ENCODE measurements at regions not wholly inside any gene's neighbourhood (a gene's known extent, or its start where the extent isn't known, plus 50 kb on each side); places are given as distances from the start of the nearest gene placed in this dataset.
"Not testable (repeated sequence)": the region's sequence is repeated elsewhere in the genome, so short reads cannot be mapped to it uniquely, and the experiment has no call there.

DNA sequence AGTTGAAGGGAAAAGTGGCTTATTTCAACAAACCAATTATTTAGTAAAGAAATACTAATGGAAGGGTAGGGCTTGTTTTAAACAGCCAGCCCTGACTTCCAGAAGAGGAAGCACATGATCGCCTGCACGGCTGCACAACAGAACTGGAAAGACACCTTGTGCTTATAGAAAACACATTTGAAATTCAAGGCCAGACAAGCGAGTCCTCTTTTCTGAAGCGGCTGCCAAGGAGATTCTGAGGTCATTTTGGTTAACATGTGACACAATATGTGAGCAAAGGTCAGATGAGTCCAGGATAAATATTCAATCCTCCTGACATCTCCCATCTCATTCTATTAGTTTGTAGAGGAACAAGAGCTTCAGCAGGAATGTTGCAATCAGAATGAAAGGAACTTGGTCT, 461.4 kb upstream of the ST8SIA4 start:
- DNase-seq (ENCODE audit: low read depth): no peak

DNA sequence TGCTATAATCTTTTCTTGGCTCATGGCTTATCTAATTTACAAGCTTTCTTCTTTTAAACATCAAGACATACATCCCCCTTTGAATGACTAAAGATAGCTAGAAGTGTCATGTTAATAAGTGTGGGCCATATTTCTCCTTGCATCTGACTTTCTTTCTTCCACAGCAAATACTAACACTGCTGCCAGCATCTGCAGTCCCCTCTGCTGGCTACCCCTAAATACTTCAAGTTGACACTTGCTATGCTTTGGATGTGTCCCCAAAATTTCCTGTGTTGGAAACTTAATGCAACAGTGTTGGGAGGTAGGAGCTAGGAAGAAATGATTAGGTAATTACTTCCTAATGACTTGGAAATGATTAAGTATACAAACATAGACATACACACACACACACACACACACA, 459.0 kb upstream of the ST8SIA4 start:
- DNase-seq (ENCODE audit: low read depth): no peak

DNA sequence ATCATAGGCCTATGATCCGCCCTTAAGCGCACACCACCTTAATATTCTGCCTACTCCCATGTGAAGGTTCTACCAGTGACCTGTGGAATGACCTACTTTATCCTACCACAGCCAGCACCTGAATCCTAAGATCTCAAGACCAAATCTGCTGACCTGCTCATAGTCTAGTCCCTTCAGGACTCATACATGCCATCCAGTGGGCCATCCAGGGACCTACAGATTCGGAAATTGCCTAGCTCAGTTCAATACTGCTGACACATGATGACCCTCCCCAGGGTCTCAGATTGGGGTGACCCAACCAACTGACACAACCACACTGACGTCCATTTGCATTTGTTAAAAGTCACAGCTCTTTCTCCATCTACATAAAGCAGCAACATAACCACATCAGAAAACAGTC, 443.8 kb upstream of the ST8SIA4 start:
- DNase-seq (ENCODE audit: low read depth): no peak

DNA sequence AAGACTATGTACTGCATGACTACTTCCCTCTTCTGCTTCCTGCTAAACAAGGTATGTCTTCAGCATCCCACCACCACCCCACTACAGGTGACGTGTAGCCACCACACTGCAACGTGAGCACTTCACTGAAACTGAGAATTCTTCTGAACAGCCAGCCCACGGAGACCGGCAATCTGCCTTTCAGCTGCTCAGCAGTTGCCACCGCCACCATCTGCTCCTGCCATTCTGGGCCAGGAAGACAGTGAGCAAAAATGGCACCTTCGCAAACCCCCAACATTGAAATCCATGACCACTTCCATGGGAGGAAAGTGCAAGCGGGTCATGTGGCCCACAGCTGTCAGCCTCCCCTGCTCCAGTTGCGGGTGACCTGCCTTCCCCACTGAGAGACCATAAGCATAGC, 443.4 kb upstream of the ST8SIA4 start:
- DNase-seq (ENCODE audit: low read depth): no peak

DNA sequence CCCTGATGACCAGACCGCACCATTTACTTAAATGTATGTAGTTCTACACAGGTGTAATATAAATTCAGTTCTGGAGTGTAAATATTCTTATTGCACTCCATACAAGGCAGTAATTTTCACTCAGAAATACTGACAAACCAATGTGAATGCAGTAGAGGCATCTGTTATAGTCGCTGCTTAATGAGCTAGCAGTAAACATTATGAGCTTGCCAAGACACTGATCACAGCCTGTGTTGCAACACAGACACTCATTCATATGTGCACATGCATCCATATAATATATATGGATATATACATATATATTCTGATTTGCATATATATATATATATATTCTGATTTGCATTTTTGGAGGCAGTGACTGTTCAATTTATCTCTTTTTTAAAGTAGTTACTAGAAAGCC, 435.1 kb upstream of the ST8SIA4 start:
- DNase-seq (ENCODE audit: low read depth): no peak

DNA sequence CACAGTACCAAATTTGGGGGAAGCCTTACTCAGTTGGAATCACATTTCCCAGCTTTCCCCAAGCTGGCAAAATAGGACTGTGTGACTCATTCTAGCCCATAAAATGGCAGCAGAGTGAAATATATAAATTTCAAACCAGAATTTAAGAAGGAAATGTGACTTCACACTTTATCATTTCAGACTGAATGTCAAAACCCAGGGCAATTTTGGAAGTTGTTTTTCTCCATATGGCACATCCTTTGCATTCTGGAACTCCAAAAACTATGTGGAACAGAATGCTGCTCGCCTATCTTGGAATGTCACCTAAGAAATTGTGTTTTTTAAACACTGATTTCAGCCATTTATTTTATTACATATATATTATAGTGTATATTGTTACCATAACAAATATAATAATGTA, 424.7 kb upstream of the ST8SIA4 start:
- no peak for DNase-seq (ENCODE audit: low read depth)

DNA sequence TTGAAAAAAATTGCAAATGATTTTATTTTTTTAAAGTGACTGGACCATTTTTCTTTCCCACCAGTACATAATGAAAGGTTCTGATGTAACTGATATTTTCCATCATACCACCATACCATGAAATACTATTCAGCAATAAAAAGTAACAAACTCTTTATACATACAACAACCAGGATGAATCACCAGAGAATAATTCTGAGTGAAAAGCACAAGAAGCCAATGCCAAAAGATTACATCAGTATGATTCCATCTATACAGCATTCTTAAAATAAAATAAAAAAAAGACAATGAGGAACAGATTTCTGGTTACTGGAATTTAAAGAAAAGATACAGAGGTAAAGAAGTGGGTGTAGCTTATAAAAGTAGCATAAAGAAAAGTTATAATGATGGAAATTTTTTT, 423.7 kb upstream of the ST8SIA4 start:
- no peak for DNase-seq (ENCODE audit: low read depth)

DNA sequence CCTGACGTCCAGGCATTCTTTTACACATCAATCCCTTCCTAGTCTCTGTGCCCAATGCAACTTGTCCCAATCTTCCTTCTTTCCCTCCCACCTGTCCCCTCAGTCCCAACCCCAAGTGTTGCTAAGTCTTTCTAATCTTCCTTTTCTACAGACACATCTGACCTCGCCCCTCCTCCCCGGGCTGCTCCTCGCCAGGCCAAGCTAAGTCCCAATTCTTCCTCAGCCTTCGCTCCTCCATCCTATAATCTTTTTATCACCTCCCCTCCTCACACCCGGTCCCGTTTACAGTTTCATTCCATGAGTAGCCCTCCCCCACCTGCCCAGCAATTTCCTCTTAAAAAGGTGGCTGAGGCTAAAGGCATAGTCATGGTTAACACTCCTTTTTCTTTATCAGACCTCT, 413.3 kb upstream of the ST8SIA4 start:
- DNase-seq (ENCODE audit: low read depth): not testable (repeated sequence)

DNA sequence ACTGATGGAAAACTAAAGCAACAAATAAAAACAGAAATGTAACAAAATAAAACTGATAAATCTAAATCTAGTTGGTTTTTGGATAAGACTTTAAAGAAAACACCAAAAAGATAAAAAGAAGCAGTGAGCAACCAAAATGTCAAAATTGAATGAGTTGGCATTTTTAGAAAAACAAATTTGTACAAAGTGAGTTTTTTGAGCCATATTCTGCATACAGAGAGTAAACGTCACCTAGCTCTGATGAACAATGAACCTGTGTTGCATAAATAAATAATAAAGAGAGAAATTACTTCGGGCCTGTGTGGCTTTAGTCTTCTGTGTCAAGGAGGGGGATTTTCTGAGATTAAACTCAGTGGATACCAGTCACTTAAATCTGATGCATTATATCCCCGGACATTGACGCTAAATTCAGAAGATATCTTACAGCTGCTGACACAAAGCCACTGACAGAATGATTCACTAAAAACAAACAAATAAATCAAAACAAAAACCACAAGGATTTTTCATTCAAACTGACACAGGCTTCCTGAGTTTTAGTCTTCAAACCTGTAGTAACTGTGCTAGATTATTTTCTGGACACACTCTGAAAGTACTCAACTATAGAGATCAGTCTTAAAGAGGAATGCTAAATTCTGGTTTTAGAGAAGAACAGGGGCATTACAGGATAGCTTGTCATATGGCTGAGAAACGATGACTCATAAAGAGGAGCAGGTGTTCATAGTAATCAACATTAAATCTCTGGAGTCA, 403.5 kb upstream of the ST8SIA4 start:
- no peak for DNase-seq (ENCODE audit: low read depth)

DNA sequence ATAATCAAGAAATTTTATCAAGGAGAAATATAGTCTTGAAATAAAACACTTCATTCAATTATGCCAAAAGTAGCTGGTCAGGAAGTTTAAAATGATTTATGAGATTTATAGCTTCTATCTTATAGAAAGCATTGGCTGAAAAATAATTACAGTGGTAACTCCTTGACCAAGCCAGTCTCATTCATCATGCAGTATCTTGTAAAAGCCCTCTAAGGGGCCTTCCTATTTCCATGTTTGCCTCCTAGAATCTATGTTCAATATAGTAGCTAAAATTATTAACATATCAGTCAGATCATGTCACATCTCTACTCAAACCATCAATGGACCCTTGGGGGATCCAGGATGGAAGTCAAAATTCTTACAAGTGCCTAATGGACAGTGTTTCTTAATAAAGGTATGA, 393.4 kb upstream of the ST8SIA4 start:
- DNase-seq (ENCODE audit: low read depth): no peak

DNA sequence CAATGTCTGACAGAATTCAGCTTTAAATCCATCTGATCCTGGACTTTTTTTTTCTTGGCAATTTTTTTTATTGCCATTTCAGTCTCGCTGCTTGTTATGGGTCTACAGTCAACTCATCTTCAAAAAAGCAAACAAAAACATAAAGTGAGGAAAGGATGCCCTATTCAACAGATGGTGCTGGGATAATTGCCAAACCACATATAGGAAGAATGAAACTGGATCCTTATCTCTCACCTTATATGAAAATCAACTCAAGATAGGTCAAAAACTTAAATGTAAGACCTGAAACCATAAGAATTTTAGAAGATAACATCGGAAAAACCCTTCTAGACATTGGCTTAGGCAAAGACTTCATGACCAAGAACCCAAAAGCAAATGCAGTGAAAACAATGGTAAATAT, 389.1 kb upstream of the ST8SIA4 start:
- no peak for DNase-seq (ENCODE audit: low read depth)

DNA sequence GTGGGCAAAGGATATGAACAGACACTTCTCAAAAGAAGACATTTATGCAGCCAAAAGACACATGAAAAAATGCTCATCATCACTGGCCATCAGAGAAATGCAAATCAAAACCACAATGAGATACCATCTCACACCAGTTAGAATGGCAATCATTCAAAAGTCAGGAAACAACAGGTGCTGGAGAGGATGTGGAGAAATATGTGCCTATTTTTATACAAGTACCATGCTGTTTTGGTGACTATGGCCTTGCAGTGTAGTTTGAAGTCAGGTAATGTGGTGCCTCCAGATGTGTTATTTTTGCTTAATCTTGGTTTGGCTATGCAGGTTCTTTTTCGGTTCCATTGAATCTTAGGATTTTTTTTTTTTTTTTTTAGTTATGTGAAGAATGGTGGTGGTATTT, 387.7 kb upstream of the ST8SIA4 start:
- not testable (repeated sequence) for DNase-seq (ENCODE audit: low read depth)

DNA sequence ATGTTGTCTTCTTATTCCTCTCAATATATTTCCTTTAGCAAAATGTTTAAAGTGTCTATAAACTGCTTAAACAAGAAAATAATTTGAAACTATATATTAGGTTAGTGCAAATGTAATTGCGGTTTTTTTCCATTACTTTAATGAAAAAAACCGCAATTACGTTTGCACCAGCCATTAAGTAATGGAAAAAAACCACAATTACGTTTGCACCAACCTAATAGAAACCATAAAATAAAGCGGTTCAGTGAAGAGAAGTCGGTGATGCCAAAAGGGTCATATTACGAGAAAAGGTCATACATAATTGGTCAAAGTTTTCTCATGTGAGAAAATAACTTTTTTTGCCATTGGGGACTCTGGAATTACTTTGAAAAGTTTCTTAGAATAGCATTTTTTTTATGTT, 385.6 kb upstream of the ST8SIA4 start:
- DNase-seq (ENCODE audit: low read depth): no peak

DNA sequence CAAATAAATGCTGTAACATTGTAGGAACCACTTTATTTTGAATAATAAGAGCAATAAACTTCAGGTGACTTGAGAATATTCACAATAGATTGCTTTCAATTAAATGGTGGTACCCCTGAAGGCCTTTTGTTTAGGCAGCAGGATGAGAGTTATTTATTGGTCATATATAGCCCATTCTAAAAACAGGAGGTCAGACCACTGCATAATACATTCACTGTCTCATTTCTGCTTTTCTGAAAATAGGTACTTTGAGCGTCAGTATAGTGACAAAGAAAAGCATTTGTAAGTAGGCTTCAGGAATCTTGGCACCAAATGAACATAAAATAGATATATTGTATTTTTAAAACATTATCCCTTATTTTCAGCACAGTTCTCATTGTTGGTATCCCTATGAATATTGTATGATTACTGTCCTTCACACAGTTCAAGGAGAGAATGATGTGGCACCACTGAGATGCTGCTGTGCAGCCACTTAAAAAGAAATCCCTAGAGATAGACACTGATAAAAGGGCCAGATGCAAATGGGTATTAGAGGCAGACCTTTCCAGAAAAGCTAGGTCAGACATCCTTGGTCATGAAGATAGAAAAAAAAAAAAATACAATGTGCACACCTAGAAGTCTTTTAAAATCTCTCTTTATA, 381.8 kb upstream of the ST8SIA4 start:
- no peak for DNase-seq (ENCODE audit: low read depth)

DNA sequence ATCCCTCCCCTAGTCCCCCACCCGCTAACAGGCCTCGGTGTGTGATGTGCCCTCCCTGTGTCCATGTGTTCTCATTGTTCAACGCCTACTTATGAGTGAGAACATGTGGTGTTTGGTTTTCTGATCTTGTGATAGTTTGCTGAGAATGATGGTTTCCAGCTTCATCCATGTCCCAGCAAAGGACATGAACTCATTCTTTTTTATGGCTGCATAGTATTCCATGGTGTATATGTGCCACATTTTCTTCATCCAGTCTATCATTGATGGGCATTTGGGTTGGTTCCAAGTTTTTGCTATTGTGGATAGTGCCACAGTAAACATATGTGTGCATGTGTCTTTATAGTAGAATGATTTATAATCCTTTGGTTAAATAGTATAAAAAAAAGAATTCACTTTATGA, 380.9 kb upstream of the ST8SIA4 start:
- not testable (repeated sequence) for DNase-seq (ENCODE audit: low read depth)

DNA sequence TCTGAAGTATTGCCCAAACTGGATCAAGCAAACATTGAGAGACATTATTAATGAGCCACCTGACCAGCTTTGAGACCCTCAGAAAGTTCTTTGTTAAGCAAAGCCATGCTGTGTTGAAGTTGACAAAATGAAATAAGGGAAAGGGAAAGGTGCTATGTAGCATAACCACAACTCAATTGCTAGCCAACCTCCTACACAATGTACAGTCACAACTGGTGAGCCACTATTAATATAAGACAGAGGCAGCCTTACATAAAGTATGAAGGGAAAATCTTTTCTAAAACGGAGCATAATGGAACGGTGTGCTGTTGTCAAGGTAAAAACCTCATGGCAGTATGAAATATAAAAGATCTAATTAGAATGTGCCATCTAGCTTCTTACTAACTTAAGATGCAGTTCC, 375.8 kb upstream of the ST8SIA4 start:
- DNase-seq (ENCODE audit: low read depth): no peak

DNA sequence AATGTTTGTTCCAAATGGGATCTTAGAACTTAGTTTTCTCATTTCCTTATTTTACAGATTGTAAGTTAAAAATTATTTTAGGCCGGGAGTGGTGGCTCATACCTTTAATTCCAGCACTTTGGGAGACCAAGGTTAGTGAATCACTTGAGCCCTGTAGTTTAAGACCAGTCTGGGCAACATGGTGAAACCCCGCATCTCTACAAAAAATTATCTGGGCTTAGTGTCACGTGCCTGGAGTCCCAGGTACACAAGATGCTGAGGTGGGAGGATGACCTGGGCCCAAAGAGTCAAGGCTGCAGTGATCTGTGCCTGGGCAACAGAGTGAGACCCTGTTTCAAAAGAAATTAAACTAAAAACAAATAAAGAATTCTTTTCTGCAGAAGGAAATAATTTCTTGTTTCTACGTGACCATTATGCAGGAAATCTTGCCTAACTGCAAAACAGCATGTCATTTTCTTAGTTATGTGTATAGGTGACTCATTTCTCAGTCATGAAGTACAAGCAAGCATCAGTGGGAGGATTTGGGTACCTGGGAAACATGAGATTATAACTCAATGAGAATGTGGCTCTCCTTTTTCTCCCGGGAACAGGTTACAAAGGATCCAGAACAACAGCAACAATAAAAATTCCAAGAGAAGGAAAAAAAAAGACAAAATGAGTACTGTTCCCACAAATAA, 375.1 kb upstream of the ST8SIA4 start:
- DNase-seq (ENCODE audit: low read depth): no peak

DNA sequence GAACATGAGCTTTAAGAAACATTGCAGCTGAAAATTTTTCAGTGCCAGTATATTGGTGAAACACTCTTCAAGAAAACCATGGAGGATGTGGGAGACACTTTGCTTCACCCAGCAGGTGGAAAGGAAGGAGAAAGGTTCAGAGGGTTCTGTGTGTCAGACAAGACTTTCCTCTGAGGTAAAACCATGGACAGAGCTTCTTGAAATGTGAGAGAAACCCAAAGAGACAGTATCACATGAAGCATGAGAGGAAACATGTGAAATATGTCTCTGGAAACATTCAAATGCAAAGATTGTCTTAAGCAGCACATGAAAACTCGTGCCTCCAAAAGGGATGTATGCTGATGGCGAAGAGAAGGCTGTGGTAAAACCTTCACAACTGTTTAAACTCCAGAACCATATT, 368.9 kb upstream of the ST8SIA4 start:
- no peak for DNase-seq (ENCODE audit: low read depth)

DNA sequence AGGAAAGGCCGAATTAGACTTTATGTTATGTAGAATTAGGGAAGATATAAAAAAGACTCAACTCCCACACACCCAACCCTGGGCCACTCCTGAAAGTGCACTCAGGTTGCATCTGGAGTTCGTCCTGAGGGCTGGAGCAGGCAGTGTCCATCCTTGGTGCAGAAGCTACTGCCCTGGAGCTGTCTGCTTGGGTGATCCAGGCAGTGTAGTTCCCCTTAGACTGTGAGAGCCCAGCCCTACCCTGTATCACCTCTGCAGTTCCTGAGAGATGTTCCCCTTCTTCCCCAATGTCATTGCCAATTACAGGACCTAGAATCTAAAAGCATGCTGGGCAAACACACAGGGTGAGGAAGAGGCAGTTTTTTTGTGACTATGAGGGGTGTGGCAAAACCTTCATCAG, 368.3 kb upstream of the ST8SIA4 start:
- no peak for DNase-seq (ENCODE audit: low read depth)

DNA sequence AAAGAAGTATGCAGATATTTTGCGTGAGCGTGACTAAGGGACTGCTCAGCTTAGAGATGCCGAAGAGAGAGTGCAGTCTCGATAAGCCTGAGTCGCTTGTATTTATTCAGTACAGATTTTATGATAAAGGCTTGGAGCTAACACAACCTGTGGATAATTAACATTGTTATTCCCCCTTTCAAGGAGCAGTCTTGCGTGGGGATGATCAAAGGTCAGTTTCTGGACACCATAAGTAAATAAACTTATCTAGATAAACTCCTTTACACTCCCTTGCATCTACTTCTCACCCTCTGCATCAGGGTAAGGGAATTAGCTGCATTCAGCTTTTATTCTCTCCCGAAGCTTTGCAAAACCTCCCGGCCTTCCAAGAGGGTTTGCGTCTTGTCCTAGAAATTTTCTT, 357.8 kb upstream of the ST8SIA4 start:
- DNase-seq (ENCODE audit: low read depth): no peak

DNA sequence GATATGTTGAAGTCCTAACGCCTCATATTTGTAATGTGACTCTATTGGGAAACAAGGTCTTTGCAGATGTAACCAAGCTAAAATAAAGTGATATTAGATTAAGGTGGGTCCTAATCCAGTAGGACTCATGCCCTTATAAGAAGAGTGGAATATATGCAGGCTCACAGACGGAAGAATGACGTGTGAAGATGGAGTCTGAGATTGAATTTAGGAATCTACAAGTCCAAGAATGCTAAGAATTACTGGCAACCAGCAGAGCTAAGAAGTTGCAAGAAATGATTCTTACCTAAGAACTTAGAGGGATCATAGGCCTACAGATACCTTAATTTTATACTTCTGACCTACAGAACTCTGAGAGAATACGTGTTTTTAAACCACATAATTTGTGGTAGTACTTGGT, 350.0 kb upstream of the ST8SIA4 start:
- no peak for DNase-seq (ENCODE audit: low read depth)

DNA sequence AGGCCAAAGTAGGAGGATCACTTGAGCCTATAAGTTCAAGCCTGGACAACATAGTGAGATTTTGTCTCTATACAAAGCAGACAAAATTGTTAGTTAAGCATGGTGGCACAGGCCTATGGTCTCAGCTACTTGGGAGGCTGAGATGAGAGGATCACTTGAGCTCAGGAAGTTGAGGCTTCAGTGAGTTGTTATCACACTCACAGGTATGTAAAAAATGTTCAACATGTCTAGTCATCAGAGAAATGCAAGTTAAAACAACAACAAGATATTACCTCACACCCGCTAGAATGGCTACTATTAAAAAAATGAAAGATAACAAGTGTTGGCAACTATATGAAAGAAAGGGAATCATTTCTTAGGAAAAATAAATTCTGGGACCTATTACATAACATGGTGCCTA, 341.5 kb upstream of the ST8SIA4 start:
- no peak for DNase-seq (ENCODE audit: low read depth)

DNA sequence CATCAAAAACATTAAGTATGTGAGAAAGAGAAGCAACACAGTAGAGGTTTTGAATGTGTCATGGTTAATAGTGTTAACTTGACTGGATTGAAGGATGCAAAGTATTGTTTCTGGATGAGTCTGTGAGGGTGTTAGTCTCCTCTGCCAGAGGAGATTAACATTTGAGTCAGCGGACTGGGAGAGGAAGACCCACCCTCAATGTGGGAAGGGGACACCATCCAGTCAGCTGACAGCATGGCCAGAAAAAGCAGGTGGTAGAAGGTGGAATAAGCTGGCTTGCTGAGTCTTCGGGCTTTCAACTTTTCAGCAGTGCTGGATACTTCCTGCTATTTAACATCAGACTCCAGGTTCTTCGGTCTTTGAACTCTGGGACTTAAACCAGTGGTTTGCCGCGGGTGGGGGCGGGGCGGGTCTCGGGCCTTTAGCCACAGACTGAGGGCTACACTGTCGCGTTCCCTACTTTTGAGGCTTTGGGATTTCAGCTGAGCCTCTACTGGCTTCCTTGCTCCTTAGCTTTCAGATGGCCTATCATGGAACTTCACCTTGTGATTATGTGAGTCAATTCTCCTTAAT, 309.9 kb upstream of the ST8SIA4 start:
- no peak for DNase-seq (ENCODE audit: low read depth)
